ENCODE measurements at regions not wholly inside any gene's neighbourhood (a gene's known extent, or its start where the extent isn't known, plus 50 kb on each side); places are given as distances from the start of the nearest gene placed in this dataset.

- TF ChIP-seq, protein P1, sequence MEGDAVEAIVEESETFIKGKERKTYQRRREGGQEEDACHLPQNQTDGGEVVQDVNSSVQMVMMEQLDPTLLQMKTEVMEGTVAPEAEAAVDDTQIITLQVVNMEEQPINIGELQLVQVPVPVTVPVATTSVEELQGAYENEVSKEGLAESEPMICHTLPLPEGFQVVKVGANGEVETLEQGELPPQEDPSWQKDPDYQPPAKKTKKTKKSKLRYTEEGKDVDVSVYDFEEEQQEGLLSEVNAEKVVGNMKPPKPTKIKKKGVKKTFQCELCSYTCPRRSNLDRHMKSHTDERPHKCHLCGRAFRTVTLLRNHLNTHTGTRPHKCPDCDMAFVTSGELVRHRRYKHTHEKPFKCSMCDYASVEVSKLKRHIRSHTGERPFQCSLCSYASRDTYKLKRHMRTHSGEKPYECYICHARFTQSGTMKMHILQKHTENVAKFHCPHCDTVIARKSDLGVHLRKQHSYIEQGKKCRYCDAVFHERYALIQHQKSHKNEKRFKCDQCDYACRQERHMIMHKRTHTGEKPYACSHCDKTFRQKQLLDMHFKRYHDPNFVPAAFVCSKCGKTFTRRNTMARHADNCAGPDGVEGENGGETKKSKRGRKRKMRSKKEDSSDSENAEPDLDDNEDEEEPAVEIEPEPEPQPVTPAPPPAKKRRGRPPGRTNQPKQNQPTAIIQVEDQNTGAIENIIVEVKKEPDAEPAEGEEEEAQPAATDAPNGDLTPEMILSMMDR (IDR thresholded peaks at IDR 0.05; ENCODE audit: insufficient read depth, low read length): no peak
- no peak overlapping the region for H3K4me3 ChIP-seq (ENCODE audit: low read depth, low read length)
- peak; percentile 33 for DNase-seq (ENCODE audit: low read depth)
Observed at GRCh38 chr2:45121236-45121927, 112.1 kb upstream of the SIX2 start.

GRCh38 chr2:45120546-45120945, 111.3 kb upstream of the SIX2 start:
- TF ChIP-seq, protein P1 (IDR thresholded peaks at IDR 0.05; ENCODE audit: insufficient read depth, low read length): no peak
- H3K4me3 ChIP-seq (ENCODE audit: low read depth, low read length): no peak overlapping the region
- DNase-seq (ENCODE audit: low read depth): no peak

DNA sequence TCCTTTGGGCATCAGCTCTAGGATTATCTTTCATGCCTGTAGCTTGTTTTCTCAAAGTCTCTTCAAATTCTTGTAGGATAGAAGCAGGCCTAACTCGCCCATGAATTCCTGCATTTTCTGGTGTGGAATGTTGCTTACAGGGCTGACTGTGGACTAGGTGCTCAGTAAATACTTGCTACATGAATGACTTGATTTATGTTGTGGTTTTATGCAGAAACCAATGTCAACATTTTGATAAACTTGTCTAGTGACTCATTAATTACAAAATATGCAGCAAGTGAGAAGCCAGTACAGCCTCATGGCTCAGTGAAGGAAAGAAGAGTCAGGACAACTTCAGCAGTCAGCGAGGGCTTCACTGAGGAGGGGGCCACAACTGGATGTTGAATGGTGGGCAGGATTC, 110.6 kb upstream of the SIX2 start:
- TF ChIP-seq, protein P1 (IDR thresholded peaks at IDR 0.05; ENCODE audit: insufficient read depth, low read length): no peak
- H3K4me3 ChIP-seq (ENCODE audit: low read depth, low read length): no peak overlapping the region
- DNase-seq (ENCODE audit: low read depth): peak; percentile 92

GRCh38 chr2:45119038-45119437, 109.8 kb upstream of the SIX2 start:
- DNase-seq (ENCODE audit: low read depth): peak; percentile 63
- TF ChIP-seq, protein P1 (IDR thresholded peaks at IDR 0.05; ENCODE audit: insufficient read depth, low read length): no peak

DNA sequence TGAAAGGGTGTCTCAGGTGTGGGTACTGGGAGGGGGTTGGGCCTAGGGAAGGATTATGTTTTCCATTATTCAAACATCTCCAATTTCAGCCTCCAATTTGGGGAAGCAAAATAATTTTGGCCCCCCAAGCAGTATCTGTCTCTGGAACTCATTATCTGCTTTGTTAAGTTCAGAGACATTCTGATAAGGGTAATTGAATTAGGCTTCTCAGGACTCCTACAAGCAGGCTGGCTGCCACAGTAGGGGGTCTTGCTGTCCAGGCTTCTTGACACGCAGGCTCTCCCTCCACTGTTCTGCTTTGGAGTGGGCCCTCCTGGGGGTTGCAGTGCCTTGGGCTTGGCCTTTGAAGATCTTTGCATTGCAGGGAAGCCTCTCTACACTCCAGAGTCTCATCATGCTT, 108.1 kb upstream of the SIX2 start:
- no peak overlapping the region for H3K4me3 ChIP-seq (ENCODE audit: low read depth, low read length)
- no peak for DNase-seq (ENCODE audit: low read depth)
- TF ChIP-seq, protein P1 (IDR thresholded peaks at IDR 0.05; ENCODE audit: insufficient read depth, low read length): no peak

More at GRCh38 chr2:45119038-45119437, 109.8 kb upstream of the SIX2 start:
- no peak overlapping the region for H3K4me3 ChIP-seq (ENCODE audit: low read depth, low read length)

GRCh38 chr2:45115181-45115580, 105.9 kb upstream of the SIX2 start:
- DNase-seq (ENCODE audit: low read depth): no peak
- no peak overlapping the region for H3K4me3 ChIP-seq (ENCODE audit: low read depth, low read length)
- TF ChIP-seq, protein P1 (IDR thresholded peaks at IDR 0.05; ENCODE audit: insufficient read depth, low read length): no peak
